Pancreas (tissue), 10 donors: ENCODE measurements at regions not wholly inside any gene's neighbourhood (a gene's known extent, or its start where the extent isn't known, plus 50 kb on each side); places are given as distances from the start of the nearest gene placed in this dataset.

Source experiments
- ATAC-seq, 4 donors: fragments of 200-7000 bp; cut with Tn5 transposase; one replicate each; pipeline versions ENCODE4 v1.8.0 to v1.9.1; 2020; ENCODE audit warnings: mild to moderate bottlenecking in 4 of 4, moderate library complexity in 4 of 4
- DNase-seq, 6 donors: peaks; one replicate each; pipeline ENCODE4 v3.0.0-alpha.2; 2020
- FAIRE-seq: peaks from 2 replicates; lab custom pipeline; 2012; peaks lifted over from hg19 to GRCh38; lab: Jason Lieb, UNC
- H3K27ac ChIP-seq, 4 donors: fragments of 200-600 bp; sonication (generic); 1 replicate in 3 of 4; 2 replicates in 1 of 4; pipeline versions ENCODE4 v1.5.0 to v1.8.0; 2020
- H3K27me3 ChIP-seq, 4 donors: fragments of 200-600 bp; one replicate each; pipeline ENCODE4 v1.8.0; 2021
- H3K36me3 ChIP-seq, 3 donors: fragments of 200-600 bp; sonication (generic) in 1 of 3; one replicate each; pipeline versions ENCODE4 v1.5.0 to v1.8.0; 2020 to 2021
- H3K4me1 ChIP-seq, 3 donors: fragments of 200-600 bp; one replicate each; pipeline ENCODE4 v1.8.0; 2021
- H3K4me3 ChIP-seq, 4 donors: fragments of 200-600 bp; sonication (generic) in 2 of 4; one replicate each; pipeline versions ENCODE4 v1.5.0 to v1.8.0; 2020 to 2021
- H3K9me3 ChIP-seq, 4 donors: fragments of 200-600 bp; one replicate each; pipeline ENCODE4 v1.8.0; 2021
- CTCF ChIP-seq, 4 donors: fragments of 200-600 bp; sonication (generic) in 3 of 4; IDR thresholded peaks; one replicate each; pipeline versions ENCODE4 v1.5.0 to v1.8.0; 2021; ENCODE audit warnings: antibody characterized with exemption in 4 of 4
- WGBS, 2 donors: extraction: QIAGEN DNeasy Blood & Tissue Kit; methylation state at CpG; one replicate each; pipeline ENCODE4 v1.1.7; 2013; 5-methylcytosine and 5-hydroxymethylcytosine counted together
- intact Hi-C, 3 donors: fragments of 100-400 bp; cut with DNase I; formaldehyde crosslinking; loops; one replicate each; pipeline versions ENCODE4 v1.11.1 to v1.14.2; 2022
- donor health status: healthy with polysubstance abuse.
- donor health status: DM: no; HTN: no; CAD: no; lungs with moderate emphysema.
- donor health status: DM: no; HTN: no; CAD: no.
- donor health status: control.
- donor health status: control.
- donor health status: Bipolar disorder and iron deficiency.
- donor health status: DM: yes; HTN: yes; CAD: no.
- donor health status: DM: no; HTN: no; CAD: no.
- donor health status: DM: no; HTN: no; CAD: no.
- donor health status: DM: yes; HTN: yes; CAD: no.

- 70 to 78% methylated on average over 4 of the region's 4 CpGs for WGBS, 2 donors
- DNase-seq (no peak), ATAC-seq (no peak), FAIRE-seq (no peak)
- Histone ChIP-seq H3K4me3 (no peak overlapping the region), H3K4me1 (no peaks in the 10 kb centered on the region), H3K36me3 (no peaks in the 10 kb centered on the region), H3K27me3 (peaks cover 0 to under 1% (median 0%) of the 10 kb centered on the region in 4 donors), H3K9me3 (no peaks in the 10 kb centered on the region), H3K27ac (no peak overlapping the region)
- no peak for TF ChIP-seq CTCF (IDR thresholded peaks at IDR 0.05)
- intact Hi-C loops = no loop called here
These were observed 690.7 kb downstream of the RWDD3 start for GRCh38 chr1:95924684-95925083.

GRCh38 chr1:95926331-95926730 is 692.3 kb downstream of the RWDD3 start:
- no peaks in the 10 kb centered on the region for H3K36me3 ChIP-seq
- no peak for TF ChIP-seq CTCF (IDR thresholded peaks at IDR 0.05)
- intact Hi-C loops = no loop called here
- 25 to 41% methylated on average over 1 of the region's 1 CpG for WGBS, 2 donors
- no peak overlapping the region for H3K27ac ChIP-seq
- peaks cover 0 to 5% (median 0%) of the 10 kb centered on the region in 4 donors for H3K27me3 ChIP-seq
- no peak overlapping the region for H3K4me3 ChIP-seq
- DNase-seq (no peak), ATAC-seq (no peak), FAIRE-seq (no peak)
- no peaks in the 10 kb centered on the region for H3K4me1 ChIP-seq
- no peaks in the 10 kb centered on the region for H3K9me3 ChIP-seq

- Histone ChIP-seq H3K4me1 (no peaks in the 10 kb centered on the region), H3K27me3 (peaks cover 0 to 5% (median 0%) of the 10 kb centered on the region in 4 donors), H3K9me3 (no peaks in the 10 kb centered on the region), H3K27ac (no peak overlapping the region), H3K4me3 (no peak overlapping the region), H3K36me3 (no peaks in the 10 kb centered on the region)
- no peak for DNase-seq
- intact Hi-C loops = no loop called here
- no peak for ATAC-seq
- TF ChIP-seq CTCF (IDR thresholded peaks at IDR 0.05) = no peak
- FAIRE-seq = no peak
- 65 to 75% methylated on average over 3 of the region's 3 CpGs for WGBS, 2 donors
These were observed 693.1 kb downstream of the RWDD3 start for GRCh38 chr1:95927061-95927460.

GRCh38 chr1:95935719-95936118 is 701.7 kb downstream of the RWDD3 start:
- no peaks in the 10 kb centered on the region for H3K27me3 ChIP-seq
- no peak overlapping the region for H3K27ac ChIP-seq
- H3K36me3 ChIP-seq = no peaks in the 10 kb centered on the region
- intact Hi-C loops = no loop called here
- H3K4me1 ChIP-seq = no peaks in the 10 kb centered on the region
- ATAC-seq (no peak), DNase-seq (no peak), FAIRE-seq (no peak)
- TF ChIP-seq CTCF (IDR thresholded peaks at IDR 0.05) = no peak
- 41 to 44% methylated on average over 1 of the region's 1 CpG for WGBS, 2 donors
- no peaks in the 10 kb centered on the region for H3K9me3 ChIP-seq
- no peak overlapping the region for H3K4me3 ChIP-seq

GRCh38 chr1:95941121-95941798 is 707.2 kb downstream of the RWDD3 start:
- Histone ChIP-seq H3K36me3 (no peaks in the 10 kb centered on the region), H3K27ac (no peak overlapping the region), H3K27me3 (no peaks in the 10 kb centered on the region), H3K4me3 (no peak overlapping the region), H3K9me3 (no peaks in the 10 kb centered on the region), H3K4me1 (no peaks in the 10 kb centered on the region)
- 30 to 39% methylated on average over 3 of the region's 3 CpGs for WGBS, 2 donors
- no peak for TF ChIP-seq CTCF (IDR thresholded peaks at IDR 0.05)
- intact Hi-C loops = no loop called here
- no peak for ATAC-seq
- no peak for DNase-seq
- no peak for FAIRE-seq
